HEK293 (cell line): ENCODE measurements at regions not wholly inside any gene's neighbourhood (a gene's known extent, or its start where the extent isn't known, plus 50 kb on each side); places are given as distances from the start of the nearest gene placed in this dataset.

ENCODE experiments used
- CTCF ChIA-PET: fragments of 350-600 bp; formaldehyde crosslinking; extraction: SDS; loops from one replicate; lab custom pipeline; 2021; ENCODE audit warnings: antibody characterized with exemption; lab: Yijun Ruan, JAX
- POLR2A ChIA-PET: fragments of 300-600 bp; formaldehyde crosslinking; extraction: SDS; loops from one replicate; lab custom pipeline; 2020; ENCODE audit warnings: antibody characterized with exemption, inconsistent platforms; lab: Yijun Ruan, JAX
- H3K27ac ChIP-seq: fragments of 200-500 bp; sonication (Bioruptor generic); 2 replicates; pipeline ENCODE4 v1.5.1; 2014; ENCODE audit warnings: low read depth, low read length, control low read depth, inconsistent platforms; ENCODE audit errors: extremely low read depth
- H3K36me3 ChIP-seq, 2 experiments: fragments of 200-500 bp in 1 of 2; sonication (Bioruptor generic) in 1 of 2; 1 replicate in 1 of 2; 2 replicates in 1 of 2; pipeline ENCODE4 v1.5.1; 2014 to 2017; ENCODE audit warnings: inconsistent platforms in 2 of 2, low read length in 2 of 2; ENCODE audit not compliant: control insufficient read depth in 2 of 2, insufficient read depth in 1 of 2
- H3K4me1 ChIP-seq: fragments of 200-500 bp; sonication (Bioruptor generic); 2 replicates; pipeline ENCODE4 v1.5.1; 2014; ENCODE audit warnings: mild to moderate bottlenecking, low read length, inconsistent platforms; ENCODE audit not compliant: control insufficient read depth, insufficient read depth
- H3K4me3 ChIP-seq: 2 replicates; pipeline ENCODE4 v1.5.1; 2011; ENCODE audit warnings: low read depth, mild to moderate bottlenecking, control low read depth, low read length, moderate library complexity
- H3K9me3 ChIP-seq: fragments of 200-500 bp; sonication (Bioruptor generic); 2 replicates; pipeline ENCODE4 v1.5.1; 2014; ENCODE audit warnings: low read depth, low read length, inconsistent platforms; ENCODE audit not compliant: control insufficient read depth, insufficient read depth
- KLF1 ChIP-seq: fragments of 450-650 bp; formaldehyde crosslinking; IDR thresholded peaks from 2 replicates; pipeline ENCODE4 v1.5.1; 2016; ENCODE audit warnings: missing biosample characterization, missing genetic modification characterization
- KLF9 ChIP-seq: fragments of 450-650 bp; formaldehyde crosslinking; IDR thresholded peaks from 2 replicates; pipeline ENCODE4 v1.5.1; 2016; ENCODE audit warnings: missing biosample characterization, missing genetic modification characterization, low read depth
- RBAK ChIP-seq: fragments of 450-650 bp; formaldehyde crosslinking; IDR thresholded peaks from 2 replicates; pipeline ENCODE4 v1.5.1; 2016; ENCODE audit warnings: missing biosample characterization, missing genetic modification characterization
- REPIN1 ChIP-seq: fragments of 450-650 bp; formaldehyde crosslinking; IDR thresholded peaks from 2 replicates; pipeline ENCODE4 v1.5.1; 2017; ENCODE audit warnings: missing biosample characterization, missing genetic modification characterization, low read depth
- ZBTB20 ChIP-seq: fragments of 450-650 bp; formaldehyde crosslinking; IDR thresholded peaks from 2 replicates; pipeline ENCODE4 v1.5.1; 2016; ENCODE audit warnings: missing biosample characterization, missing genetic modification characterization
- ZBTB49 ChIP-seq: fragments of 450-650 bp; formaldehyde crosslinking; IDR thresholded peaks from 2 replicates; pipeline ENCODE4 v1.5.1; 2016; ENCODE audit warnings: missing biosample characterization, missing genetic modification characterization, low read depth
- ZNF121 ChIP-seq: fragments of 450-650 bp; formaldehyde crosslinking; IDR thresholded peaks from 2 replicates; pipeline ENCODE4 v1.5.1; 2016; ENCODE audit warnings: missing biosample characterization, missing genetic modification characterization
- ZNF174 ChIP-seq: fragments of 450-650 bp; formaldehyde crosslinking; IDR thresholded peaks from 2 replicates; pipeline ENCODE4 v1.5.0; 2017; ENCODE audit warnings: missing biosample characterization, mild to moderate bottlenecking, missing genetic modification characterization
- ZNF19 ChIP-seq: fragments of 450-650 bp; formaldehyde crosslinking; IDR thresholded peaks from 2 replicates; pipeline ENCODE4; 2016; ENCODE audit warnings: missing biosample characterization, missing genetic modification characterization, low read depth
- ZNF211 ChIP-seq: fragments of 450-650 bp; formaldehyde crosslinking; IDR thresholded peaks from 2 replicates; pipeline ENCODE4 v1.5.1; 2016; ENCODE audit warnings: low read depth, missing biosample characterization, missing genetic modification characterization
- ZNF280C ChIP-seq: fragments of 450-650 bp; formaldehyde crosslinking; IDR thresholded peaks from 2 replicates; pipeline ENCODE4 v1.5.1; 2016; ENCODE audit warnings: missing biosample characterization, missing genetic modification characterization
- ZNF48 ChIP-seq: fragments of 450-650 bp; formaldehyde crosslinking; IDR thresholded peaks from 2 replicates; pipeline ENCODE4 v1.5.1; 2016; ENCODE audit warnings: missing biosample characterization, missing genetic modification characterization
- ZNF530 ChIP-seq: fragments of 450-650 bp; formaldehyde crosslinking; IDR thresholded peaks from 2 replicates; pipeline ENCODE4 v1.5.1; 2016; ENCODE audit warnings: low read depth, missing biosample characterization, missing genetic modification characterization
- ZNF629 ChIP-seq: fragments of 450-650 bp; formaldehyde crosslinking; IDR thresholded peaks from 2 replicates; pipeline ENCODE4 v1.5.1; 2017; ENCODE audit warnings: missing biosample characterization, missing genetic modification characterization
- ZNF791 ChIP-seq: fragments of 450-650 bp; formaldehyde crosslinking; IDR thresholded peaks from 2 replicates; pipeline ENCODE4 v1.5.1; 2016; ENCODE audit warnings: missing biosample characterization, missing genetic modification characterization
- ZNF837 ChIP-seq: fragments of 450-650 bp; formaldehyde crosslinking; IDR thresholded peaks from 2 replicates; pipeline ENCODE4 v1.5.1; 2016; ENCODE audit warnings: missing biosample characterization, missing genetic modification characterization
- ZNF843 ChIP-seq: fragments of 450-650 bp; formaldehyde crosslinking; IDR thresholded peaks from 2 replicates; pipeline ENCODE4 v1.5.1; 2016; ENCODE audit warnings: missing biosample characterization, missing genetic modification characterization
- ZSCAN18 ChIP-seq: fragments of 450-650 bp; formaldehyde crosslinking; IDR thresholded peaks from 2 replicates; pipeline ENCODE4 v1.5.1; 2016; ENCODE audit warnings: missing biosample characterization, missing genetic modification characterization

- TF ChIP-seq ZBTB49 (tag by site-specific recombination) (no peak), ZNF211 (tag by site-specific recombination) (no peak), ZBTB20 (tag by site-specific recombination) (no peak)
Observed at GRCh38 chr7:16065939-16066338, 355.4 kb downstream of the CRPPA start (continued).

GRCh38 chr7:16063716-16064675 is 357.3 kb downstream of the CRPPA start:
- ChIA-PET POLR2A (no interaction called here), CTCF (no interaction called here)
- Histone ChIP-seq H3K9me3 (no peaks in the 10 kb centered on the region), H3K4me1 (peaks cover 6% of the 10 kb centered on the region), H3K4me3 (no peak overlapping the region), H3K36me3 (no peaks in the 10 kb centered on the region), H3K27ac (no peak overlapping the region)
- TF ChIP-seq KLF1 (no peak), RBAK (tag by site-specific recombination) (no peak), ZNF211 (tag by site-specific recombination) (no peak), ZNF280C (tag by site-specific recombination) (no peak), ZNF629 (tag by site-specific recombination) (no peak), ZNF121 (tag by site-specific recombination) (no peak), ZNF174 (tag by site-specific recombination) (no peak), ZNF48 (tag by site-specific recombination) (no peak), ZBTB49 (tag by site-specific recombination) (no peak), REPIN1 (tag by site-specific recombination) (no peak), ZNF791 (tag by site-specific recombination) (no peak), ZNF530 (tag by site-specific recombination) (no peak), ZNF837 (tag by site-specific recombination) (no peak), KLF9 (tag by site-specific recombination) (no peak), ZSCAN18 (no peak), ZNF19 (tag by site-specific recombination) (no peak), ZNF843 (tag by site-specific recombination) (no peak)
